Posterior vena cava (tissue), 2 donors: ENCODE measurements at regions not wholly inside any gene's neighbourhood (a gene's known extent, or its start where the extent isn't known, plus 50 kb on each side); places are given as distances from the start of the nearest gene placed in this dataset.

Experiments used
- DNase-seq: peaks from one replicate; pipeline ENCODE4 v3.0.0-alpha.2; 2020; ENCODE audit warnings: low spot score
- intact Hi-C, 2 donors: fragments of 100-400 bp; cut with DNase I; formaldehyde crosslinking; loops; one replicate each; pipeline versions ENCODE4 v1.14.1 to v1.14.2; 2022 to 2023
- donor health status: DM: yes; HTN: yes; CAD: no.
- donor health status: DM: yes; HTN: yes; CAD: no.

DNA sequence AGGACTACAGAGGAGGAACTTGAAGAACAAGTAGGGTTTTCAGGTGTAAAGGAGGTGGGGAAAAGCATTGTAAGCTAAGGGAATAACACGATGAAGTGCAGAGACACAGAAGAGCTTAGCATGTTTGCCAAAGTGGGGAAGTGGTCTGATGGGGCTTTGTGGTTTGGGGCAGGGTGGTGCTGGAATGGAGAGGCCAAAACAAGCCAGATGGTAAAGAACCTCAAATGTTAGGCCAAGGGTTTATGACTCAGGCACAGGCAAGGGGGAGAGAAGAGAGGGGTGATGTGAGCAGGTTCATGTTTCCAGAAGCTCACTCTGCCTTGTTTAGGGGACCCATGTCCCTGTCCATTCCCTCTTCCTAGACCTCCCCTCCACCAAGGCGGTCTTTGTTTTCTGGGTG lies 104.5 kb upstream of the YWHAQ start:
- no peak for DNase-seq
- intact Hi-C loops: no loop called here

DNA sequence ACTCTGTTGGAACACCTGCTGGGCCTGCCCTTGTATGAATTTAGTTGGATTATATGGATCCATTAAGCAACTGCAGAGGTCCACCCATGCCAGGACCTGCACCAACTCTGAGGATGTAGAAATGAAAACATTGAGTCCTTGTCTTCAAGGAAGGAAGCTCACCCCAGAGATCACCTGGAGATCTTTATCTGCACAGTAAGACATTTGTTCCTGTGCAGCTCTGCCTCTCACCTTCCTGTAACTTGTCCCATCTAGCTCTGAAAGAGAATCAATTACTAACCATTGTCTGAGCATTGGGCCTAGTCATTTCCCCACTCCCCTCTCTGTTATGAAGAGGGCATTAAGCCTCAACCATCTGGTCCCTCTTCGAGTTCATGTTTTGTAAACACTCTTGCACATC lies 105.2 kb upstream of the YWHAQ start:
- intact Hi-C loops: no loop called here
- DNase-seq: no peak

DNA sequence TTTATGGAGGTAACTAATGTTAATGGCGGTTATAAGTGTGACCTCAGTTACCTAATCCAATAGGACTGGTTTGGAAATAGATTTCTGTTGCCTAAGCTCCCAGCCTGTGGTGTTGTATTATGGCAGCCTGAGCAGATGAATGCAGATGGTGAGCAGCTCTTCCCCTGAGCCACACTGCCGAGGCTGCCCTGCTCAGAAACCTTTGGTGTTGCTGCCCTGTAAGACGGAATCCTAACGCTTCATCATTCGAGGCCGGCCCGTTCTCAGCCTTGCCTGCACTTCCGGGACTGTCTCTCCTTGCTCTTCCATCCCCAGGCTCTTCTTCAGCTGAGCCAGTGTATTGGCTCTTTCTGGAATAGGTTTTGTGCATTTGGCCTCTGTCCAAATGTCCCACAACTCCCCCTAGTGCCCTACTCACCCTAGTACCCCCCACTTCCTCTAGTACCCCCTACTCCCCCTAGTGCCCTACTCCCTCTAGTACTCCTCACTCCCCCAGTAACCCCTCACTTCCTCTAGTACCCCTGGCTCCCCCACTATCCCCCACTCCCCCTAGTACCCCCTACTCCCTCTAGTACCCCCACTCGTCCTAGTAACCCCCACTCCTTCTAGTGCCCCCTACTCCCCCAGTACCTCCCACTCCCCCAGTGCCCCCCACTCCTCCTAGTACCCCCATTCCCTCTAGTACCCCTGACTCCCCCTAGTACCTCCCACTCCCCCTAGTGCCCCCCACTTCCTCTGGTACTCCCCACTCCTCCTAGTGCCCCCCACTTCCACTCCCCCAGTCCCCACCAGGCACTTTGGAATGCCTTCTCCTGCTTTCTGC lies 106.0 kb upstream of the TAF1B start:
- DNase-seq: no peak
- intact Hi-C loops: no loop called here

DNA sequence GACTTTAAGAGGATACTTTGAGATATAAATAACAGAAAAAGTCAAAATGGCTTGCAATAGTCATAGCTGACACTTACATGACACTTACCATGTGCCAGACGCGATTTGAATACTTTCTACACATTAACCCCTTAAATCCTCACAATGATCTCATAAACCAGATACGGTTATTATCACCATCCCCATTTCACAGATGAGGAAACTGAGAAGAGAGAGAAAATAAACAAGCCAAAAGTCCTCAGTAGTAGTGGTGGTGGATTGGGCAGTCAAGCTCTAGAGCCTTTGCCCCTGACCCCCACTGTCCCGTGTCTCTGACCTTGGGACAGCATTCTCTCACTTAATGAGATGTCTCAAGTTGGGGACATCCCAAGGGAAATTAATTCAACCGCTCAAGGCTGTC lies 105.2 kb upstream of the TAF1B start:
- intact Hi-C loops: no loop called here
- no peak for DNase-seq

DNA sequence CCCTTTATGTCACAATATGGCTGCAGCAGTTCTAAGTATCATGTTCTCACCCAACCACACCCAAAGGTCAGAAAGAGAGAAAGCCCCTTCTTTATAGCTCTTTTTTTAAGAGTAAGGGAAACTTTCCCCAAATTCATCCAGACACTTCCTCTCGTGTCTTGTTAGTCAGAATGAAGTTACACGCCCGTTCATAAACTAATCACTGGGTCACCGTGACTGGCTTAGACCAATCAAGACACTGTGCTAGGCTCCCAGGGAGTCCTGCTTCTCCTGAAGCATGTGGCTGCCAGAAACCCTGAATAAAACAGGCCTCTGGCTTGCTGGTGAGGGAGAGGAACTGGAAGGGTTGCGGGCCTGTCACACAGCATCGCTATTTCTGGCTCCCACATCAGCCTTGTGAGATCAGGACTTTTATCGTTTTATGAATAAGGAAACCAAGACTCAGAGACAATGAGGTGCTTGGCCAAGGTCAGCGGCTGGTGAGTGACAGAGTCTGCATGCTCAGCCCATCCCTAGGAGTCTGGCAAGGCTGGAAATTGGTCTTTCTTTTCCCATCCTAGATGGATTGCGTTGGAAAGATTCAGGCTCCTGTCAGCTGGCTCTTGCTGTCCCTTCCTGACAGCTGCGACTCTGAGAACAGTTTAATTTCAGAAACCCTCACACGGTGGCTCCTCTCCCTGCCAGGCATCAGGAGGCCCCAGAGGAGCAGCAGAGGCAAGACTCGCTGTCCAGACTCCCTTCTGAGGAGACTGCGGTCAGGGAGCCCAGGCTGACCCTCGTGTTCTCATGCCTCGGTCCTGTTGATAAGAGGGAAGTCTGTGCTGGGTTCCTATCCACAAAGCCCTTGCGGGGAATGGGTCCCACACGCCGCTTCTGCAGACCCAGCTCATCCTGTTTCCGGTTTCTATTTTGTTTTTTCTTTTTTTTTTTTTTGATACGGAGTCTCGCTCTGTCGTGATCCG lies 104.5 kb upstream of the TAF1B start:
- intact Hi-C loops: no loop called here
- DNase-seq: peak; percentile 84

DNA sequence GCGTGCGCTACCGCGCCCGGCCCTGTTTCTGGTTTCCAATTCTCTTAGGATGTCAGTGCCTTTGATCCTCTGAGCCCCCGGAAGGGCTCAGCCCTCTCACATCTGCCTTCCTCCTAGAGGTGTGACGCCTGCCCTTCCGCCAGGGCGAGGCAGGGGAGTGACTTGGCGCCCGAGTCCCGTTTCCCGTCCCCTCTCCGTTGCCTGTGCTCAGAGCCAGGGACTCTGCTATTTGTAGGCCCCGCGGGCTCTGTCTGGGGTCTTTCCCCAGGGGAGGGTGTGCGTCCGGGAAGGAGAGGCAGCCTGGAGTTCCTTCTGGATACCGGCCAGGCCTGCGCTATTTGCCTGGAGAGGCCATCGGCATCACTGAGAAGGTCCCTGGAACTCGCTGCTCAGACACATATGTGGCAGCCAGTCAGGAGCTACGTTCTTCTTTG lies 103.7 kb upstream of the TAF1B start:
- intact Hi-C loops: no loop called here

DNA sequence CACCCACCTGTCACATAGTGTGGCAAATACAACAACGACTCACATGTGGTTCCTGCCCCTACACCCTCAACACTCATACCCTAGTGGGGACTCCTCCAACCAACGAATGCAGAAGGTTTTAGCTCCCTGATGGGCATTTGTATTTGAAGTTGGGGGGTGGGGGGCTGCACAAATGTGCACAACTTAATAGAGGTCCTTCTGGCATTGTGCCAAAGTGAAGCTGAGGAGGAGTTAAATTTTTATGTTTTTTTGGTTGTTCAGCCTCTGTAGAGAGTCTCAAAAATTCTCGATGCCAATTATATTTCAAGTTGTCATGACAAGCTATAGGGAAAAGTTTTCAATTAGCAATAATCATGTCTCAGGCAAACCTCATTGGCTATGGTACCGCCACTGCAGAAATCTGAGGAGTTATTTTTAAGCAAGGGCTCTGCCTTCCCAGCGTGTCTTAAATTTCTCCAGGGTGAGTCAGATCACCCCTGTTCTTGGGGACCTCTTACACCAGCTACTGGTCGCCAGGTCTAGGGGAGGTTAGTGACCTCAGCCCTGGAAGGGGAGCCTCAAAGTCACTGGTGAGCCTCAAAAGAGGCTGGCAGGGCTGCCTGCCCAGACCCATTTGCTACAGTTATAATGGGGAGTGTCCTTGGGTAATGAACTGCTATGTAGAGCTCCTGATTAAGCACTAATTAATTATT lies 102.7 kb upstream of the TAF1B start:
- intact Hi-C loops: no loop called here
- no peak for DNase-seq

More for the DNA sequence above, 103.7 kb upstream of the TAF1B start:
- peak; percentile 92 for DNase-seq

DNA sequence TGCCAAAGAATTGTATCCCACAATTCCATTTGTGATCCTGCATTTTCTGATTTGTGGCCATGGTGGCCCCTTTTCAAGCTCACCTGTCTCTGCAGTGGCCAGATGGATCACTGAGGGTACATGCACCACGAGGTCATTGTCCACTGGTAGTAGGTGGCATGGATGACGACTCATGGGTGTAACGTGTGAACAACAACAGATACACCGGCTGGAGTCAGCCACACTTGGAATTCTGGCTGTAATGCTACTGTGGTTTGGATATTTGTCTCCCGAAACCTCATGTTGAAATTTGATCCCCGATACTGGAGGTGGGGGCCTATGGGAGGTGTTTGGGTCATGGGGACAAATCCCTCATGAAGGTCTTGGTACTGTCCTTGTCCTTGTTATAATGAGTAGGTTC lies 102.2 kb upstream of the TAF1B start:
- intact Hi-C loops: no loop called here
- DNase-seq: no peak

DNA sequence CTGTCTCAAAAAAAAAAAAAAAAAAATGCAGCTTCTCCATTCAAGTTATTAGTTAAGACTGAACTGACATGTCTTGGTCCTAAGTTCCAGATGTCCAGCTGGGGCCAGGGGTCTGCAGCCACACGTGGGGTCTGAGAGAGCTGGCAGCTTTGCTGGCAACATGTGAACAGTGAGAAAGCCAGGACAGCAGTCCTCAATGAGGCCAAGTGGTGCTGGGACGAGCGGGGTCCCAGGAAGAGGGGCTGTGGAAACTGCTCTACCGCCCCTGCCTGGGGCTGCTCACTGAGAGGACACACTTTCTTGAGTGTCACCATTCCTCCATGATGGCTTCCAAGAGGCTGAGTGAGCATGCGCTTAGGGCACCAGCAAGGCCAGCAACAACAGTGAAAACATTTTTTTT lies 100.7 kb upstream of the TAF1B start:
- intact Hi-C loops: no loop called here
- DNase-seq: no peak

DNA sequence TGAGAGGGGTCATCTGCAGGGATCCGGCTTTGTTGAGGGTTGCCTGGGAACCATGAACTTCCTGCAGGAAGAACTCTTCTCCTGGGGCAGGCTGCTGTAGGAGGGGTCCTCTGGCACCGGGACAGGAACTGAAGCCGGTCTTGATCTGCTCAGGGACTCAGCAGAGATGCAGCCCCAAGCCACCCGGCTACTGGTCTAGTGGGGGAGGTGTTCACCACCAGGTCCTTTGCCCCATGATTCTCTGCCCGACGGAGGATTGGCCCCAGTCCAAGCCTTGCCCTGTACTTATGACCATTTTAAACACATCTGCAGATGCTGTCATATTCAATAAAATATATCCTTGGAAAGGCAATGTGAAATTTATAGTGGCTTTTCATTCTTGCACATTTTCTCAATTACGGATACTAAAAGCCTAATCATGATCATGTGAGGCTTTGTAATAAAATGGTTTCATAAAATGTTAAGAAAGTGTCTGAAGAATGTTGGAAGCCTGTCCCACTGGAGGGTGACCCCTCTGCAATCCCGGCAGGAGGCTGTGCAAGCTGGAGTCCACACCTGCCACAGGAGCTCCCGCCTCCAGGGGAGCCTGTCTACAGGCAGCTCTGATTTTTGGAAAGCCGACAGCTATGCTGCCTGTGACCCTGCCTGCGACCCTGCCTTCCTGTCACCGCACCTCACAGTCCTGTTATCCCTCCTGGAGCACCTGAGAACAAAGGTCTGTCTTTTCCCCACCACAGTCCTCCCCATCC lies 98.8 kb upstream of the TAF1B start:
- DNase-seq: no peak
- intact Hi-C loops: no loop called here

DNA sequence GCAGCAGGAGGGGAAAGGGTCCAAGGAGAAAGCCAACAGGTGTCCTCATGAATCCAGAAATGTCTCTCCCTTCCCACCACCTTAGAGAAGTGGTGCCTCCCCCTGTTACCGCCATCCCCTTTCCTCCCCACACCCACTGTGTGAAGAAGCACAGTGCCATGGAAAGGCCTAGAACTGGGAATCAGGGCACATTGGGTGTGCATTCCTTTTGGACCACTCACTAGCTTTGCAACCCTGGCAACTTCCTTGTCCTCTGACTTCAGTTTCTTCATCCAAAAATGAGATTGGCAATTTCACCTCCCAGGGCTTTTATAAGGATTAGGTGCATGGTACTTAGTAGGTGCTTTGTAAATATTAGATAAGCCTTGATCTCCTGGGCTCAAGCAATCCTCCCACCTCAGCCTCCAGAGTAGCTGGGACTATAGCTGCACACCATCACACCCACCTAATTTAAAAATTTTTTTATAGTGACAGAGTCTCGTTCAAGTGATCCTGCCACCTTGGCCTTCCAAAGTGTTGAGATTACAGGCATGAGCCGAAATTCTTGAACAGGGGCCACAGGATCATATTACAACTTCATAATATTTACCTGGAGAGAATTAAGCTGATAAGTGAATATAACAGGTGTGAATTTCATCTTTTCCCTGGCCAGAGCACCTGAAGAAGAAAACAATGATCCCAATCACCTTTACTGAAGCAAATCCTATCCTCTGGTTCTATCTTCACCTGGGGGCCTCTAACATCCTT lies 97.9 kb upstream of the TAF1B start:
- DNase-seq: no peak
- intact Hi-C loops: no loop called here

DNA sequence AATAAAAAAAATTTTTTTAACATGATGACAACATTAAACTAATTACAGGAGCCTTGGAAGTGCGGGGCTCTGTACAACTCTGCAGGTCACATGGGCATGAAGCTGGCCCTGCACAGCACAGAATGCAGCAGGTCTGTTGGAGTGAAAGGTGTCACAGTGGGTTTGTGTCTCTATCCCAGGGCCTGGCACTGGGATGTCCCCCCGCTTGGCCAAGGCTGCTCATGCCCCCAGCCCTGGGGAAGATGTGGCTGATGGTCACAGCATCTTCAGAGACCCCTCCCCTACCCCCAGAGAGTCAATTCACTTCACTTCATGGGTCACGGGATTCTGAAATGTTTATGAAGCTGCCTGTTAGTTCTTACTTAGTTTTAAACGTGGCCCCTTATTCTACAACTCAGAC lies 95.9 kb upstream of the TAF1B start:
- DNase-seq: no peak
- intact Hi-C loops: no loop called here

DNA sequence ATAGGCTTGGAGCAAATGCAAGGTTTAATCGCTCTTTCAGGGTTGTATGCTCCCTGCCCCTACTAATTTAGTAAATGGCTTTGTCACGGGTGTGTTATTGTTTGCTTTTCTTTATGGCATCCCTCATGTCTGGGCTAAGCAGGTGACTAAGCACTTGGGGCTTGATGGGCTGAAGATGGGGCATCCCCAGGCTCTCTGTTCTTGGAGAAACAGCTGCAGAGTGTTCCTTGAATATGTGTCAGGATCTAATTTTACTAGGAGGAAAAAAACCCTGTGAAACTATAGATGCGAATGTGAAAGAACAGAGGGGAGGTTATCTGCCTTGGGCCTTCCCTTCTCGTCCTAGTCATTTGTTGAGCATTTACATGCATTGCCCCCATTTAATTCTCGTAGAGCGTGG lies 94.7 kb upstream of the TAF1B start:
- intact Hi-C loops: no loop called here
- DNase-seq: no peak

DNA sequence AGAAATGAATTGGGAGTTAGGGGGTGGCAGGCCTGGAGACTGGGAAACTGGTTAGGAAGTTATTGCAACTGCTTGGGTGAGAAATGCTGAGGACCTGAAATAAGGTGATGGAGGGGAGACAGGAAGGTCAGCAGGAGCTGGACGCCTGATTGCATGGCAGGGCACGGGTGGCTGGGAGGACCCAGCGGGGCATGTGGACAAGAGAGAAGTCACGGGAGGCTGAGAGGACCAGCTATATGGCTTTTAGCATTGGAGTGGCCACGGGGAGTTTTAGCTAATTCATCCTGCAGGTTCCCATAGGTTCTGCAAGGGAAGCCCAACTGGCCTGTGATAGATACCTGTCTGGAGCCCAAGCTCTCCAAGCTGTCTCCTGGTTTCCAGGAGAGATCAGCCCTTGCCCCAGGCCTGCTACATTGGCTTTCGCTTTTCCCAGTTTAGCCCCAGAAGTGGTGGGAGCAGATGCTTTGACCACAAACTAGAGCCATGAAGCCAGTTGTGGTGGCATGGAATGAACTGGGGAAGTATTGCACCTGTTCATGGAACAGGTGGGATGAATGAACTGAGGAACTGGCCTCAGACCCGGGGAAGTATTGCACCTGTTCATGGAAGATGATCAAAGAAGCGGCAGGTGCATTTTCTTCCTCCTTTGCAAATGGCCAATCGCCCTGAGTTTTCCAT lies 93.6 kb upstream of the TAF1B start:
- intact Hi-C loops: loop anchor here in 1 of 2 donors (10.0 kb wide), 1 partner anchor 115 kb away; the partner anchor contains the start of gene YWHAQ
- DNase-seq: no peak

DNA sequence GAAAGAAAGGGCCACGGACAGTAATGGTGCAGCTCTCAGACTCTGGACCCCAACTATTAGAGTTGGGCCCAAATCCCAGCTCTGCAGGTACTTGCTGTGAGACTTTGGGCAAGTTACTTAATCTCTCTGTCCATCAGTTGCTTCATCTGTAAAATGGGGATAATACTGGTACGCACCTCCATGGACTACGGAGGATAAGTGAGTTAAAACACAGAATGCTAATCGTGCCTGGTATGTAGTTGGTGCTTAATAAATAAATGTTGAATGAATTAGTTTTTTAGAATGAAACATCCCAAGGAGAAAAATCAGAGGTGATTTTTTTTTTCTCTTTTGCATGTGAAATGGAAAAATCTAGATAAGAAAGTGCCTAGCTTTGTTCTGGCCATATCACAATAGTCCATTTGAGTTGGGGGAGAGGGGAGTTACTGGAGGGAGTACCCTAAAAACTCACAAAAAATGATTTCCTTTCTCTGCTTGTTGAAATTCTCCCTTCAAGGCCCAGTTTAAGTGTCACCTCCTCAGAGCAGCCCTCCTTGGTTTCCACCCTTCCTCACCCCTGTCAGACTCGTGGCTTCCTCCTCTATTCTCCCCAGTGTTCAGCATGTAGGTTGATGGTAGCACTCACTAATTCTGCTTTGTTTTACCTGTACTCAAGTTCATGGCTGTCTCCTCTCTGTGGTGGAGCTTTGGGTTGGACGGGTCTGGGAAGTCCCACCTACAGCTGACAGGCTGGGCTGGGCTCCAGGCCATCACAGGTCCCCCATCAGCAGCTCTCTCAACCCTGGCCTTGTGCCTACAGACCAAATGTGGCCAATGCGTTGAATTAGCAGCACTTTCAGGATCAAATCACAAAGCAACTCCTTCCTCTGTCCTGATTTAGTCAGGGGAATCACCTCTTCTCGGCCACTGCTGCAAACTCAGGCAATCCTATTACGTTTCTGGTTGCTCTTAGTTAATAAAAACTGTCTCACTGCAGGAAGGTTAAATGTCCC lies 92.8 kb upstream of the TAF1B start:
- intact Hi-C loops: loop anchor here in 1 of 2 donors (10.0 kb wide), 1 partner anchor 116 kb away; the partner anchor contains the start of gene YWHAQ
- no peak for DNase-seq

DNA sequence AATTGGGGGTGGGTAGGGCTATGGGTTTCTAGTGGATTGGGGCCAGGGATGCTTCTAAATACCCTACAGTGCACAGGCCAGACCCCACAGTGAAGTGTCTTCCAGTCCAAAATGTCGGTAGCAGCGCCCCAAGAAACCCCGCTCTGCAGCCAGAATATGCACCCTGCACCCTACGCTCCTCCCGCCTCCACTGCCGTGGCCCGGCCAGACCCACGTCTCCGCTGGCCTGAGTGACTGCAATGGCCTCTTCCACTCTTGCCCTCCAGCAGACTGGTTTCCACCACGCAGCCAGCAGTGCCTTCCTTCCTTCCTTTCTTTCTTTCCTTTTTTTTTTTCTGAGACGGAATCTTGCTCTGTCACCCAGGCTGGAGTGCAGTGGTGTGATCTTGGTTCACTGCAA lies 91.4 kb upstream of the TAF1B start:
- no peak for DNase-seq
- intact Hi-C loops: loop anchor here in 1 of 2 donors (10.0 kb wide), 1 partner anchor 117 kb away; the partner anchor contains the start of gene YWHAQ
